Natural killer cell (primary cell): ENCODE measurements at regions not wholly inside any gene's neighbourhood (a gene's known extent, or its start where the extent isn't known, plus 50 kb on each side); places are given as distances from the start of the nearest gene placed in this dataset.

Experiments used
- ATAC-seq, 3 donors: fragments of 150-1000 bp in 2 of 3; fragments of 200-7000 bp in 1 of 3; cut with Tn5 transposase; 1 replicate in 1 of 3; 2 replicates in 2 of 3; pipeline ENCODE4 v1.10.0; 2021; ENCODE audit warnings: mild to moderate bottlenecking in 2 of 3, moderate library complexity in 2 of 3
- DNase-seq, 2 donors: peaks; one replicate each; pipeline versions ENCODE4 v3.0.0 to v3.0.0-alpha.2; 2013 to 2021; ENCODE audit warnings: mixed read lengths in 1 of 2
- H3K27ac ChIP-seq: one replicate; pipeline ENCODE4 v1.5.1; 2013; ENCODE audit warnings: mild to moderate bottlenecking, low read length
- H3K27me3 ChIP-seq: one replicate; pipeline ENCODE4 v1.6.1; 2013; ENCODE audit warnings: low read length; ENCODE audit not compliant: control insufficient read depth, insufficient read depth
- H3K36me3 ChIP-seq: one replicate; pipeline ENCODE4 v1.6.1; 2013; ENCODE audit warnings: low read length; ENCODE audit not compliant: control insufficient read depth, insufficient read depth
- H3K4me1 ChIP-seq: one replicate; pipeline ENCODE4 v1.6.1; 2013; ENCODE audit warnings: low read length; ENCODE audit not compliant: control insufficient read depth, insufficient read depth
- H3K4me3 ChIP-seq: one replicate; pipeline ENCODE4 v1.5.1; 2013; ENCODE audit warnings: low read length
- H3K9me3 ChIP-seq: one replicate; pipeline ENCODE4 v1.6.1; 2013; ENCODE audit warnings: low read length; ENCODE audit not compliant: control insufficient read depth, insufficient read depth
- H3K27ac Mint-ChIP-seq, 2 donors: one replicate each; pipeline ENCODE4 v1.8.0; 2022; ENCODE audit warnings: mild to moderate bottlenecking in 2 of 2, mixed read lengths in 2 of 2, moderate library complexity in 1 of 2
- H3K27me3 Mint-ChIP-seq, 2 donors: one replicate each; pipeline ENCODE4 v1.8.0; 2022; ENCODE audit warnings: low read depth in 2 of 2, mixed read lengths in 2 of 2
- H3K36me3 Mint-ChIP-seq: one replicate; pipeline ENCODE4 v1.8.0; 2022; ENCODE audit warnings: mixed read lengths
- H3K4me1 Mint-ChIP-seq, 2 donors: one replicate each; pipeline ENCODE4 v1.8.0; 2022; ENCODE audit warnings: mixed read lengths in 2 of 2
- H3K4me3 Mint-ChIP-seq: one replicate; pipeline ENCODE4 v1.8.0; 2022; ENCODE audit warnings: mild to moderate bottlenecking, moderate library complexity, mixed read lengths
- H3K9me3 Mint-ChIP-seq, 2 donors: one replicate each; pipeline ENCODE4 v1.8.0; 2022; ENCODE audit warnings: mixed read lengths in 2 of 2
- CTCF ChIP-seq: fragments of 200-600 bp; IDR thresholded peaks from one replicate; pipeline ENCODE4 v1.8.0; 2022; ENCODE audit warnings: antibody characterized with exemption
- WGBS: methylation state at CpG from one replicate; pipeline ENCODE4 v1.1.7; 2013; ENCODE audit warnings: missing lambda C conversion rate; ENCODE audit not compliant: insufficient coverage; 5-methylcytosine and 5-hydroxymethylcytosine counted together
- intact Hi-C: fragments of 100-400 bp; cut with micrococcal nuclease; formaldehyde crosslinking; loops from one replicate; pipeline ENCODE4 v1.14.2; 2022

- Mint-ChIP-seq H3K9me3 (no peaks in the 10 kb centered on the region), H3K4me3 (no peak overlapping the region), H3K27ac (no peak overlapping the region), H3K27me3 (peaks cover 29 to 44% of the 10 kb centered on the region in 2 donors), H3K36me3 (no peaks in the 10 kb centered on the region), H3K4me1 (no peaks in the 10 kb centered on the region)
- H3K4me1 ChIP-seq: no peaks in the 10 kb centered on the region
- no peak overlapping the region for H3K4me3 ChIP-seq
- DNase-seq (no peak), ATAC-seq (no peak)
- WGBS: 39% methylated on average over 6 of the region's 7 CpGs
- no peaks in the 10 kb centered on the region for H3K36me3 ChIP-seq
- TF ChIP-seq CTCF: no peak
- no peak overlapping the region for H3K27ac ChIP-seq
- H3K27me3 ChIP-seq: peaks cover 10% of the 10 kb centered on the region
- no peaks in the 10 kb centered on the region for H3K9me3 ChIP-seq
- intact Hi-C loops: no loop called here
Observed at GRCh38 chr3:127420829-127421228, 133.0 kb upstream of the PRR20G start.

DNA sequence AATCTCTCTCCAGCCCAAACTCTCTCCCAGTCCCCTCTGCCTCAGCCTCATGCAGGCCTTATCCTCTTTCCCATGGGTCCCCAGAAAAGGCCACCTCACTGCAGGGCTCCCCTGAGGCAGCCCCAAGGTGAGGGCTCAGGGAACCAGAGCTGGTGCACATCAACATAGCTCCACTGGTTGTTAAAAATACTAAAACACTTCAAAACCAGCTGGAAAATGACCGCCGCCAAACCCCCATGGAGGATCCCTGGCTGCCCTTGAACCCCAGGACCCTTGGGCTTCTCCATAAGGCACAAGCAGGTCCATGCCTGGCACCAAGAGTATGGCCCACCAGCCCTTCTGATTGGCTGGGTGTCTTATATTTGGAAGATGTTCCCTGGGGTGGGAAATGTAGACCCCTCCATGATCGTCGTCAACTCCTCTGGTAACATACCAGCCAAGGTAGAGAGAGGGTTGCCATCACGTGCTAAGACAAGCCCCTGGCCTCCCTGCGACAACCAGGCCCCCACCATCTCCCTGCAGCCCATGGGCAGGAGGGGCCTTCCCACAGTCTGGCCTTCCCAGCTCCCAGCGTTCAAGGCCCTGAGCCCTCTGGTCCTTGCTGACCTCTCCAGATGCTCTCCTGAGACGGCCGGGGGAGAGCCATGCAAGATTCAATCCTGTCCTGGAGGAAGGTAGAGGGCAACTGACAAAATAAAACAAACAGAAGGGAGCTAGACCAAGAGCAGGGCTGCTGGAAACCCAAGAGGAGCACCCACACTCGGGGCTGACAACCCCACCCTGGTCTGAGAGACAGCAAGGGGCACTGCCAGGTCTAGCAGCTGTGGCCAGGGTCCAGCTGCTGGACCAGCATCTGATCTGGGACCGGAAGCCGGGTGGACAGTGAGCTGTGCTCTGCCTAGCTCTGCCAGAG lies 132.1 kb upstream of the PRR20G start:
- ATAC-seq: no peak
- Mint-ChIP-seq H3K27me3 (peaks cover 34 to 47% of the 10 kb centered on the region in 2 donors), H3K4me3 (no peak overlapping the region), H3K36me3 (no peaks in the 10 kb centered on the region), H3K4me1 (no peaks in the 10 kb centered on the region), H3K9me3 (no peaks in the 10 kb centered on the region), H3K27ac (no peak overlapping the region)
- no peak overlapping the region for H3K27ac ChIP-seq
- intact Hi-C loops: no loop called here
- no peak overlapping the region for H3K4me3 ChIP-seq
- no peaks in the 10 kb centered on the region for H3K4me1 ChIP-seq
- no peak for TF ChIP-seq CTCF
- WGBS: 82% methylated on average over 12 of the region's 12 CpGs
- no peaks in the 10 kb centered on the region for H3K36me3 ChIP-seq
- DNase-seq: no peak
- H3K27me3 ChIP-seq: peaks cover 11% of the 10 kb centered on the region
- H3K9me3 ChIP-seq: no peaks in the 10 kb centered on the region

DNA sequence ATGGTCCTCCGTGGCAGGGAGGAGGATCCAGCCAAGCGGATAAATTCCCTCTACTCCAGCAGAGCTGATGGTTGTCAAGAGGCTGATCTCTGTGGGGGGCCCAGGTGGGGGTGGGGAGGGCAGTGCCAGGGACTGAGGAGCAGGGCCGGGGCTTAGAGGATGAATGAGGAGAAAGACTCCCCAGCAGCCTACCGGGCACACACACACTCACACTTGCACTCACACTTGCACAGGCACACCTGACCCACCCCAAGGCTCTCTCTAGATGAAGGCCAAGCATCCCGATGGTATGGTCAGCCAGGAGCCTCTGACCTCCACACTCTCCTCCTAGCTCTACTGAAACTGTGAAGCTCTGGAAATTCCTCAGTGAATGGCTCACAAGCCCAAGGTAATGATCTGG lies 131.3 kb upstream of the PRR20G start:
- Mint-ChIP-seq H3K27me3 (peaks cover 32 to 53% of the 10 kb centered on the region in 2 donors), H3K4me1 (no peaks in the 10 kb centered on the region), H3K36me3 (no peaks in the 10 kb centered on the region), H3K27ac (no peak overlapping the region), H3K9me3 (no peaks in the 10 kb centered on the region), H3K4me3 (no peak overlapping the region)
- Histone ChIP-seq H3K36me3 (no peaks in the 10 kb centered on the region), H3K27ac (no peak overlapping the region), H3K4me3 (no peak overlapping the region), H3K27me3 (peaks cover 12% of the 10 kb centered on the region), H3K9me3 (no peaks in the 10 kb centered on the region), H3K4me1 (no peaks in the 10 kb centered on the region)
- intact Hi-C loops: no loop called here
- ATAC-seq: no peak
- 75% methylated on average over 2 of the region's 5 CpGs for WGBS
- no peak for TF ChIP-seq CTCF
- DNase-seq: no peak
